ENCODE measurements at regions not wholly inside any gene's neighbourhood (a gene's known extent, or its start where the extent isn't known, plus 50 kb on each side); places are given as distances from the start of the nearest gene placed in this dataset.

- H3K27me3 Mint-ChIP-seq (ENCODE audit: low read depth), result no peaks in the 10 kb centered on the region; the same call in 1 of the 2 replicates
- no peak overlapping the region for H3T11ph ChIP-seq (ENCODE audit: low read length)
- no peak overlapping the region for H3K4me3 Mint-ChIP-seq
- no peaks in the 10 kb centered on the region for H3K23me2 ChIP-seq (ENCODE audit: insufficient read length, low read depth, low read length, poor library complexity, severe bottlenecking)
- no peaks in the 10 kb centered on the region for H3K79me2 ChIP-seq (ENCODE audit: insufficient read depth, low read length)
- no peak overlapping the region for H2BK20ac ChIP-seq (ENCODE audit: low read depth, low read length, poor library complexity, severe bottlenecking)
- no peaks in the 10 kb centered on the region for H3K4me1 ChIP-seq (ENCODE audit: insufficient read depth, low read length)
- no peak overlapping the region for H2BK12ac ChIP-seq (ENCODE audit: insufficient read length, low read depth, low read length)
- H3K27ac Mint-ChIP-seq, result no peak overlapping the region; a peak in 2 of 7 replicates
- no peak overlapping the region for H4K5ac ChIP-seq (ENCODE audit: insufficient read length, low read depth, low read length)
- no peak overlapping the region for H3K56ac ChIP-seq (ENCODE audit: insufficient read length, low read depth, low read length)
- H3K4ac ChIP-seq (ENCODE audit: low read depth, low read length), result no peak overlapping the region
- no peak overlapping the region for H3K27ac ChIP-seq (ENCODE audit: insufficient read length, low read depth, low read length)
- H3K9me3 Mint-ChIP-seq, result peaks cover 10 to 16% of the 10 kb centered on the region in 2 experiments
- H3K18ac ChIP-seq (ENCODE audit: insufficient read length, low read depth, low read length), result no peak overlapping the region
- H4K20me1 ChIP-seq (ENCODE audit: control insufficient read depth, insufficient read depth, insufficient read length), result no peaks in the 10 kb centered on the region
- no peak overlapping the region for H2BK5ac ChIP-seq (ENCODE audit: insufficient read length, low read length)
- H3K9ac ChIP-seq (ENCODE audit: extremely low read depth, insufficient read length, low read length), result no peak overlapping the region
- no peak overlapping the region for H2AFZ ChIP-seq (ENCODE audit: low read length)
- H3K4me2 ChIP-seq (ENCODE audit: insufficient read depth, insufficient read length, low read length), result no peak overlapping the region
- no peak overlapping the region for H4K91ac ChIP-seq (ENCODE audit: insufficient read length, low read depth, low read length)
- no peak for DNase-seq
- H3K4me1 Mint-ChIP-seq, result peaks cover 19% of the 10 kb centered on the region in 2 experiments
- no peaks in the 10 kb centered on the region for H3K79me1 ChIP-seq (ENCODE audit: insufficient read depth, low read depth, low read length, poor library complexity, severe bottlenecking)
- no peak for TF ChIP-seq CTCF (conservative IDR thresholded peaks at IDR 0.05)
- H2BK120ac ChIP-seq (ENCODE audit: low read depth, low read length, poor library complexity, severe bottlenecking), result no peak overlapping the region
- peaks cover 3 to 20% (median 7%) of the 10 kb centered on the region in 3 experiments; a peak in 5 of 7 replicates for H3K36me3 Mint-ChIP-seq (ENCODE audit: insufficient read depth in 1 of 3, low read depth in 3 of 3)
- H3K23ac ChIP-seq (ENCODE audit: insufficient read length, low read depth, low read length), result no peak overlapping the region
- no peak overlapping the region for H4K8ac ChIP-seq (replicated peaks; ENCODE audit: insufficient read length, low read depth, low read length)
- no peak overlapping the region for H2AK5ac ChIP-seq (ENCODE audit: insufficient read length, low read length)
- no peaks in the 10 kb centered on the region for H3K9me3 ChIP-seq (ENCODE audit: control insufficient read depth, low read depth, low read length)
- WGBS (ENCODE audit: extremely low coverage, insufficient read length, low lambda C conversion rate), result no CpG with 5 or more reads among the region's 6 CpGs
- no peaks in the 10 kb centered on the region for H3K27me3 ChIP-seq (ENCODE audit: insufficient read depth, low read length)
- no peak overlapping the region for H2BK15ac ChIP-seq (ENCODE audit: low read depth, low read length)
- no peak overlapping the region for H3K14ac ChIP-seq (ENCODE audit: insufficient read depth, low read length)
Observed at GRCh38 chr3:188007897-188008296, 146.1 kb upstream of the LPP start.

Measured in H9 (cell line).